GM23338 (cell line): ENCODE measurements at regions not wholly inside any gene's neighbourhood (a gene's known extent, or its start where the extent isn't known, plus 50 kb on each side); places are given as distances from the start of the nearest gene placed in this dataset.

ENCODE experiments used
- CTCF ChIP-seq, 2 experiments: fragments of 200-600 bp in 1 of 2; sonication (generic) in 1 of 2; conservative IDR thresholded peaks; 2 replicates each; pipeline versions ENCODE4 v1.5.1 to v1.6.1; 2016 to 2017; ENCODE audit warnings: antibody characterized with exemption in 2 of 2, low read depth in 2 of 2, mild to moderate bottlenecking in 2 of 2, moderate library complexity in 1 of 2
- EZH2phosphoT487 ChIP-seq: fragments of 200-600 bp; sonication (generic); IDR thresholded peaks from one replicate; pipeline ENCODE4 v1.8.1; 2018; ENCODE audit warnings: antibody characterized with exemption; ENCODE audit not compliant: unreplicated experiment
- ZNF114 ChIP-seq: fragments of 250-450 bp; sonication (Bioruptor Pico); IDR thresholded peaks from 2 replicates; pipeline ENCODE4 v1.5.0; 2020; ENCODE audit warnings: mild to moderate bottlenecking, moderate library complexity

GRCh38 chr2:109038992-109039391 is 50.0 kb upstream of the EDAR start (continued):
- no peak for TF ChIP-seq CTCF (conservative IDR thresholded peaks at IDR 0.05; ENCODE audit: low read depth in 2 of 2)
- no peak for TF ChIP-seq ZNF114 (CRISPR knock-in tag)
- no peak for TF ChIP-seq EZH2phosphoT487
